ENCODE measurements at regions not wholly inside any gene's neighbourhood (a gene's known extent, or its start where the extent isn't known, plus 50 kb on each side); places are given as distances from the start of the nearest gene placed in this dataset.

DNA sequence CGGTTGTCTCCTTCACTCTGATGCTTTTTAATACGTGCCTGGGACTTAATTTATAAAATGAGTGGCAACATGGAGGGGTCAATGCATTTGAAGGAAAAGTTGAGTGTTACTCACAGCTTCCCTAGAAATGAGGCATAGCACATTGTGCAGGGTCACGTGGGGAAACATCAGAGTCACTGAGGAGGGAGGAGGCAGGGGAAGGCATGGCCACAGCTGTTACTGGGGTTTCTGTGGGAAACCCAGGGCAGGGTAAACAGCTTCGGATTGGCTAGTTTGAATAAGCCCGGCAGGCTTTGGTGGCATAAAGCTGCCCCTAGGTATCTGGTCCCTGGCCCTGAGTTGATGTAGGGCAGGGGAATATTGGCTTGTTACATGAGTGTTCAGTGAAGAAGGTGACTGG lies 98.9 kb upstream of the ST8SIA2 start:
- no peak overlapping the region for H3K27ac ChIP-seq
- DNase-seq (ENCODE audit: low read depth, low spot score), result no peak

- H3K27ac ChIP-seq, result no peak overlapping the region
- no peak for DNase-seq (ENCODE audit: low read depth, low spot score)
Measured at GRCh38 chr15:92304223-92304975, 89.3 kb upstream of the ST8SIA2 start.

GRCh38 chr15:92305343-92305742 lies 88.3 kb upstream of the ST8SIA2 start:
- no peak overlapping the region for H3K27ac ChIP-seq
- DNase-seq (ENCODE audit: low read depth, low spot score), result no peak

GRCh38 chr15:92306663-92307062 lies 87.0 kb upstream of the ST8SIA2 start:
- DNase-seq (ENCODE audit: low read depth, low spot score), result no peak
- H3K27ac ChIP-seq, result no peak overlapping the region

DNA sequence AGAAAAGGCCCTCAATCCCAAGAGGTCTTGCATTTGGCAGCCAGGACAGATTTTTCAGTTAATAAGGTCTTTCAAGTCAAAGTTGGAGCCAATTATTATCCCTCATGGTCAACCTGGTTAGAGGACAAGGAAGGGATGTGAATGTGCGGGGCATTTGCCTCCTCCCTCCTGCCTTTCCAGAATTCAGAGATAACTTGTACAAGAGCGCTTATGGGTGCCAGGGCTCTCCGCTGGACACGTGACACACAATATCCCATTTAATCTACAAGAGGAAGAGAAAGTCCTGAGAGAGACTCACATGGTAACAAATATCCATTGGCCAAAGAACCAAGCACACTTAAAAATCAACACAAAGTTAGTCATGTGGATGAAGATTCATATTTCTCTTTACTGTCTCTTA lies 78.5 kb upstream of the ST8SIA2 start:
- no peak for DNase-seq (ENCODE audit: low read depth, low spot score)
- no peak overlapping the region for H3K27ac ChIP-seq

GRCh38 chr15:92315595-92316211 lies 78.0 kb upstream of the ST8SIA2 start:
- DNase-seq (ENCODE audit: low read depth, low spot score), result no peak
- no peak overlapping the region for H3K27ac ChIP-seq

- DNase-seq (ENCODE audit: low read depth, low spot score), result no peak
- H3K27ac ChIP-seq, result no peak overlapping the region
Measured at GRCh38 chr15:92316586-92317295, 76.9 kb upstream of the ST8SIA2 start.

DNA sequence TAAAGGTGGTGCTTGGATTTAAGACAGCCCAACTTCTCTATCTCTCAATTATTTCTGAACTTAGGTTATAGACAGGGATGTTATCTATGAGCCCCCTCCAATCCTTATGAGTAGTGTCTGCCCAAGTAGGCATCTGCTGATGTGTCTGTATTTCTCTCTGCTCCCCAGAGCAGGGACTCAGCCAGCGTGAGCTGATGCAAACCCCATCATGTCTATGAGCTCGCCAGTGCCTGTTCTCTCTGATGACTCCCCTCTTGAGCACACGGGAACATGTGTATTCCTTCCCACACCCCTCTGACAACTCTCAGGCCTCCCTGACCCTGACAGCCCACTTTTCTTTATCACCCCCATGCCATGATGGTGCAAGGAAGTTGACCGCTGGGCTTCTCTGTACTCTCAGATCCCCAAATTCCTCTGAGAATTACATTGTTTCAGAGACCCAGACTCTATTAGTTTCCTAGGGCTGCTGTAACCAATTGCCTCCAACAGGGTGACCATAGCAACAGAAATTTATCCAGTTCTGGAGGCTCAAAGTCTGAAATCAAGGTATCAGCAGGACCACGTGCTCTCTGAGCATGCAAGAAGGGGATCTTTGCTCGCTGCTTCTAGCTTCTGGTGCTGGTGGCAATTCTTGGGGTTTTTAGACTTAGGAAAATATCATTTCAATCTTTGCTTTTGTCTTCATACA lies 73.5 kb upstream of the ST8SIA2 start:
- DNase-seq (ENCODE audit: low read depth, low spot score), result no peak
- no peak overlapping the region for H3K27ac ChIP-seq

DNA sequence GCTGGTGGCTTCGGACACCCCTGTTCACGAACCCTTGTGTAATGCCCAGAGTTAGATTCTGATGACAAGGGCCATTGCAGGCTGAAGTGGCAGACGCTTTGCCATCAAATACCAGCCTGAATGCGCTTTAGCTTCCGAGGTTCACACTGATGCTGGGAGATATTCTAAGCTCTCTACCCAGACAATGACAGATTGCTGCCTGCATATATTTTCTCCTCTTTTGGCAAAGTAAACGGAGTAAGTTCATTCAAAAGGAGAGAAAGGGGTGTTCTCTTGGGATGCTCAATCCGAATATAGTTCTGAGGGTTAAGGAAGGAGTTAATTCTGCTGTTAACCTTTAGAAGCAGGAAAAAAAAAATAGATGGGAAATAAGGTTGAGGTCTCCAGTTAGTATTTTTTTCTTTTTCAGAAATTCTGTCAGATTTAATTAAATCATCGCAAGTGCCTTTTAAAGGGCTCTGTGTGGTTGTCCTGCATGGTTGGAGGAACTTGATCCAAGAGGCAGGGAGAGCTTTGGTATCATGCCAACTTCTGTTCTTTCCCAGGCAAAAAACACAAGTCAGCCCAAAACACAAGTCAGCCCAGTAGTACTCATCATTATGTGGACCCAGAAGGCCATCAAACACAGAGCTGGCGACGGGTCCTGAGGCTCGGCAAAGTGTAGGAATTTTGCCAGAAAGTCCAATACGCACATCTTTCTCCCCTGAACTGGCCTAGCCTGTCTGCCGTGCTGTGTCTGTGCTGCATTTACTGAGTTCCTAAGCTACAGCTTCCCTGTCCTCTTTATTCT lies 70.9 kb upstream of the ST8SIA2 start:
- no peak overlapping the region for H3K27ac ChIP-seq
- no peak for DNase-seq (ENCODE audit: low read depth, low spot score)

DNA sequence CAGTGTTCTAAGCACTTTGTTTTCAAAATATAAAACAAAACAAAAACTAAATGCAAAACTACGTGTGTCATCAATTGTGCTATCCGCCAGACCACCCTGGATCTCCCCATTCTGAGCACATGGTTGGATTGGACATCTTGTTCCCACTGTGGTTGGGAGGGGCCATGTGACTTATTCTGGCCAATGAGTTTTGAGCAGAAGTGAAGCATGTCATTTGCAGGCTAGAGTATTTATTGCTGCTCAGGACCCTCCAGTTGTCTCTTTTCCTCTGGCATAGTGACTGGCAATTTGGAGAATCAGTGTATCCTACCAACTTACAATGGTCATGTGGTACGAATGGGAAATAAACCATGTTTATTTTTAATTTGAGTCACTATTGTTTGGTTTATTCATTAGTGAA lies 70.2 kb upstream of the ST8SIA2 start:
- DNase-seq (ENCODE audit: low read depth, low spot score), result no peak
- H3K27ac ChIP-seq, result no peak overlapping the region

- no peak overlapping the region for H3K27ac ChIP-seq
- DNase-seq (ENCODE audit: low read depth, low spot score), result no peak
Measured at GRCh38 chr15:92324101-92324963, 69.3 kb upstream of the ST8SIA2 start.

GRCh38 chr15:92326236-92326635 lies 67.4 kb upstream of the ST8SIA2 start:
- no peak for DNase-seq (ENCODE audit: low read depth, low spot score)
- H3K27ac ChIP-seq, result no peak overlapping the region

DNA sequence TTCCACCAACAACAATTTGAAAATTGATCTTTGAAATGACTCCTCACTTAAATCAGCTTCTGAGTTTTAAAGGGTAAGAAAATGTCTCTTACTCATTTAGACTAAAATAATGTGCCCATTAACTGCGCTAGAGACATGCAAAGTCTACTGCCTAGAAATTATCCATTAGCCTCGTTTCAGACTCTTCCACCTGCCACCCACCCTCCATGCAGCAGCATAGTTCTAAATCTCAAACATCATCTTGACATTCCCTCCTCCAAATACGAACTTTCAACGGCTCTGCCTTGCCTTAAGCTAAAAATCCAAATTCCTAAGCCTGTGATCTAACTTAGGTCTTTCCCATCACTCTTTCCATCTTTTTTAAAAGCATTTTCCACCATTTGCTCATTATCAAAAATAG lies 66.6 kb upstream of the ST8SIA2 start:
- DNase-seq (ENCODE audit: low read depth, low spot score), result no peak
- no peak overlapping the region for H3K27ac ChIP-seq

GRCh38 chr15:92328207-92328606 lies 65.5 kb upstream of the ST8SIA2 start:
- no peak for DNase-seq (ENCODE audit: low read depth, low spot score)
- H3K27ac ChIP-seq, result no peak overlapping the region

DNA sequence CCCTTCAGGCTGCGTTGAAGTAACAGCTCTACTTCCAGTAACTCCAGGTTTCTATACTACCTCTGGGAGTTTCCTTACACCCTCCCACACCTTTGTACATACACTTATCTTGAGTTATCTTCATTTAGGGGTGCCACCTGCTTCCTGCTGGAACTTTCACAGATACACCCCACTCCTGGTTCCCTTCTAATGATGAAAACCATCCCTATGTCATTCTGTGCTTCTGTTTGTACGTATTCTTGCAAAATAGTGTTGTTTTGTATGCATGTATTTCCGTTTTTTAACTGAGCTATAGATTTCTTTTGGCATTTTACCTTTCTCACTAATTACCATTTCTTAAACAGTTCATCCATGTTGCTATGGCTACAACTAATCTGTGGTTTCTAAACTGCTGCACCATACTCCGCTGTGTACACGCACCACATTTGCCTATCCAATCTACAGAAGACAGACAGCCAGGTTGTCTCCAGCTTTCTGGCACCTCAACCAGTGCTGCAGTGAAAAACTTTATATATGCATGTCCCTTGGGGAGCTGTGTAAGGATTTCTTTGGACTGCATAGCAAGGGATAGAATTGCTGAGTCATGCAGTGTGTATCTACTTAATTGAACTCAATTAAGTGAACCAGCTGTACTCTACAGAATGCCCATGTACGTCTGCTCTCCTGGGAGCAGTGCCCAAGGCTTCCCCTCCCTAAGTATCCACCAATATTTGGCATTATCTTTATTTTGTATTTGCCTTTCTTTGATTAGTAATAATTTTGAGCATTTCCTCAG lies 61.4 kb upstream of the ST8SIA2 start:
- DNase-seq (ENCODE audit: low read depth, low spot score), result no peak
- H3K27ac ChIP-seq, result no peak overlapping the region

DNA sequence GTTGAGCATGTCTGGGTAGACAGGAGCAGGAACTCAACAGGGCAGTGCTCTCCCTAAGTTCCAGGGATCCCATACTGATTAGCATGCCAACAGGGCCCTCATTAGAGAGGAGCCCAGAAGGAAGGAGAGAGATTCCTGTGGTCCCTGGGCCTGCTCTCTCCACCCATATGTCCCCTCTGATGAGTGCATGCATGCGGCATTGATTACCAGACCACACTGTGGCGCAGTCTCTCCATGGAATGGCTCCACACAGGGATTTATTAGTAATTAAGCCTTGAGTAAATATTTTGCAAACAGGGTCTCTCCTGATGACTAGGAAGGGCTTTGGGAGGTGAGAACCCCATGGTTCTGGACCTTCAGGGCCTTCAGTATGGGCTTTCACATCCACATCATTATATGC lies 60.0 kb upstream of the ST8SIA2 start:
- DNase-seq (ENCODE audit: low read depth, low spot score), result no peak
- H3K27ac ChIP-seq, result no peak overlapping the region

DNA sequence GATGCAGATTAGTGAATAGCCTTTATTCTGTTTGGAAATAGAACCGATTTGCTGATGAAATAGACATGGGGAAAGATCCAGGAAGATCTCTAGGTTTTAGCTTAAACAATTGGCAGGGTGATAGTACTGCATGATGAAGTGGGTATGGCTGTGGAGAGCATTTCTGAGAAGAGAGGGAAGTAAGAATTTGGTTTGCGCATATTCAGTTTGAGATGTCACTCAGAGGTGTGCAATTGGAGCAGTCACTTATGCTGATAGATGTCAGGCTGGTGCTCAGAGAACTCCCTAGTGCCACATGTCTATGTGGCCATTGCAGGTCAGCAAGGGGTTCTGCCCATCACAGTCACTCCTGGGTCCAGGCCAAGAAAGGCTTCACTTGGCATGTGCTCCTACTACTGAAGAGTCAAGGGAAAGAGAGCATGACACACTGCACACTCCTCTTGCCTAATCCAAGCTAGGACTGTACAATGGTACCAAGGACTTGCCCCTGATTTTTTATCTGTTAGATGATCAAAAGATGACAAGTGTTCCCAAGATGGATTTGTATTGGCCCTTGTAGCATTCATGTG lies 57.2 kb upstream of the ST8SIA2 start:
- H3K27ac ChIP-seq, result no peak overlapping the region

DNA sequence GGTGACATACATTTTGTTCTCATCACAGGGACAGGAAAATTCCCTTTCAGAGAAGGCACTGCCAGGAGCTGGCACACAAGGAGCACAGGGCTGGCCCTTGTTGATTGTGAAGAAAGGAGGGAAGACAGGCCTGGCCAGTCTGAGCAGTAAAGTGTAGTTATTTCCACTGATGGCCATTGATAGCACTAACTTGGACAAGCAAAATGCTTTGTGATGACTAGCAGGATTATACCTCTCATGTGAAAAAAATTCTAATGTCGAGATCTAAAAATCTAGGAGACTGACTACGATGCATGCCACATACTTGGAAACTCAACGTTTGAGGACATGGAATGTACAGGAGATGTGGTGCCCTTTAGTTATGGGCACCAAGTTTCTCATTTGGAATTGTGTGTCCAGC lies 54.3 kb upstream of the ST8SIA2 start:
- DNase-seq (ENCODE audit: low read depth, low spot score), result no peak
- no peak overlapping the region for H3K27ac ChIP-seq

More for the DNA sequence above, 57.2 kb upstream of the ST8SIA2 start:
- no peak for DNase-seq (ENCODE audit: low read depth, low spot score)

Data from epithelial cell of prostate (primary cell).